ENCODE measurements at regions not wholly inside any gene's neighbourhood (a gene's known extent, or its start where the extent isn't known, plus 50 kb on each side); places are given as distances from the start of the nearest gene placed in this dataset.

DNA sequence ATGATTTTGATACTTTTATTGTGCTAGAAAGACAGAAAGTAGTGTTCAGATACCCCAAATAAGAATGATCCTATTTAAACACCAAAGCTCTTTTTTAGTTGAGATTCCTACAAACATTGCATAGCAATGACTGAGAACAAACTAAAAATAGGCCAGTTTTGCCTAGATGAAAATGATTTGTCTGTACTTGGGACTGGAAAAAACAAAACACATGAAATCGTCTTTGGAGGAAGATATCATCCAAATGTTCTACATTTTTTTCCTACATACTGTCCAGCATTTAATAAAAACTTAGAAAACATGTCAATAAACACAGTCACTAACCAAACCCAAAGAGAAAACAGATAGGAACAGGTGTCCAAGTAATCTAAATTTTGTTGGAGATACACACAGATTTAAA lies 111.6 kb upstream of the MEOX2 start:
- H3K4me2 ChIP-seq (ENCODE audit: low read length): no peak overlapping the region

GRCh38 chr7:15795393-15795792 lies 108.9 kb upstream of the MEOX2 start:
- Histone ChIP-seq H3K4me2 (ENCODE audit: low read length) (no peak overlapping the region), H3F3A (ENCODE audit: control insufficient read depth, insufficient read depth) (no peaks in the 10 kb centered on the region), H3K4me3 (ENCODE audit: low read length) (no peak overlapping the region), H3K27ac (ENCODE audit: low read depth, low read length) (no peak overlapping the region), H3K27me3 (ENCODE audit: control insufficient read depth, low read length) (no peaks in the 10 kb centered on the region), H3K4me1 (ENCODE audit: control insufficient read depth, low read length) (no peaks in the 10 kb centered on the region), H3K9me2 (replicated peaks; ENCODE audit: control insufficient read depth, low read length) (no peaks in the 10 kb centered on the region), H3K9me3 (ENCODE audit: control insufficient read depth, insufficient read depth, low read length) (0 out of 2 replicates have a peak, but pooled peaks cover 2% of the 10 kb centered on the region), H4K20me1 (ENCODE audit: control insufficient read depth, insufficient read depth, low read depth, low read length) (no peaks in the 10 kb centered on the region), H3K36me3 (ENCODE audit: control insufficient read depth, low read length) (no peaks in the 10 kb centered on the region), H3K79me2 (ENCODE audit: control insufficient read depth, low read length) (no peaks in the 10 kb centered on the region)
- TF ChIP-seq, protein P1, sequence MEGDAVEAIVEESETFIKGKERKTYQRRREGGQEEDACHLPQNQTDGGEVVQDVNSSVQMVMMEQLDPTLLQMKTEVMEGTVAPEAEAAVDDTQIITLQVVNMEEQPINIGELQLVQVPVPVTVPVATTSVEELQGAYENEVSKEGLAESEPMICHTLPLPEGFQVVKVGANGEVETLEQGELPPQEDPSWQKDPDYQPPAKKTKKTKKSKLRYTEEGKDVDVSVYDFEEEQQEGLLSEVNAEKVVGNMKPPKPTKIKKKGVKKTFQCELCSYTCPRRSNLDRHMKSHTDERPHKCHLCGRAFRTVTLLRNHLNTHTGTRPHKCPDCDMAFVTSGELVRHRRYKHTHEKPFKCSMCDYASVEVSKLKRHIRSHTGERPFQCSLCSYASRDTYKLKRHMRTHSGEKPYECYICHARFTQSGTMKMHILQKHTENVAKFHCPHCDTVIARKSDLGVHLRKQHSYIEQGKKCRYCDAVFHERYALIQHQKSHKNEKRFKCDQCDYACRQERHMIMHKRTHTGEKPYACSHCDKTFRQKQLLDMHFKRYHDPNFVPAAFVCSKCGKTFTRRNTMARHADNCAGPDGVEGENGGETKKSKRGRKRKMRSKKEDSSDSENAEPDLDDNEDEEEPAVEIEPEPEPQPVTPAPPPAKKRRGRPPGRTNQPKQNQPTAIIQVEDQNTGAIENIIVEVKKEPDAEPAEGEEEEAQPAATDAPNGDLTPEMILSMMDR (IDR thresholded peaks at IDR 0.05; ENCODE audit: low read depth, low read length, poor library complexity, severe bottlenecking): no peak
- no peak for TF ChIP-seq EZH2phosphoT487 (IDR thresholded peaks at IDR 0.05; ENCODE audit: borderline replicate concordance, low read length)

More for the DNA sequence above, 111.6 kb upstream of the MEOX2 start:
- no peak for TF ChIP-seq EZH2phosphoT487 (IDR thresholded peaks at IDR 0.05; ENCODE audit: borderline replicate concordance, low read length)
- TF ChIP-seq, protein P1 (IDR thresholded peaks at IDR 0.05; ENCODE audit: low read depth, low read length, poor library complexity, severe bottlenecking): no peak
- Histone ChIP-seq H4K20me1 (ENCODE audit: control insufficient read depth, insufficient read depth, low read depth, low read length) (no peaks in the 10 kb centered on the region), H3K9me3 (ENCODE audit: control insufficient read depth, insufficient read depth, low read length) (0 out of 2 replicates have a peak, but pooled peaks cover 2% of the 10 kb centered on the region), H3K36me3 (ENCODE audit: control insufficient read depth, low read length) (no peaks in the 10 kb centered on the region), H3K4me1 (ENCODE audit: control insufficient read depth, low read length) (no peaks in the 10 kb centered on the region), H3K9me2 (replicated peaks; ENCODE audit: control insufficient read depth, low read length) (no peaks in the 10 kb centered on the region), H3K4me3 (ENCODE audit: low read length) (no peak overlapping the region), H3K27me3 (ENCODE audit: control insufficient read depth, low read length) (no peaks in the 10 kb centered on the region), H3K79me2 (ENCODE audit: control insufficient read depth, low read length) (no peaks in the 10 kb centered on the region), H3K27ac (ENCODE audit: low read depth, low read length) (no peak overlapping the region), H3F3A (ENCODE audit: control insufficient read depth, insufficient read depth) (no peaks in the 10 kb centered on the region)

DNA sequence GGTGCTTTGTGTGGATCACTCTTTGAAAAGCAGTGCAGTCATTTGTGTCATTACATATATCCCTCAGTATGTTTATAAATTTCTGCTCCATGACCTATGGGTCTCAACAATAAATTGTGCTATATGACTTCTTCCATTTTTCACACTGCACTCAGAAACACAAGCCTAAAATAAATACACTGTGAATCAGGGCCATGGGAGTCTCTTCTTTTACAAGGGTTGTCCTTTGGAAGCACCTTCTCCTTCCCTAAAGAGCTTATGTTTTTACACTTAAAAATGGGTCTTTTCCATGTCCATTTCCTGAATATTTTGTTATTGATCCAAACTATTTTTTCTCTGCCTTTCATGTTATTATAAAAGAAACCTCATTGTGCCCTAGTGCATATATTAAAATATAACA lies 108.3 kb upstream of the MEOX2 start:
- Histone ChIP-seq H3K9me2 (replicated peaks; ENCODE audit: control insufficient read depth, low read length) (no peaks in the 10 kb centered on the region), H3K4me3 (ENCODE audit: low read length) (no peak overlapping the region), H3K36me3 (ENCODE audit: control insufficient read depth, low read length) (no peaks in the 10 kb centered on the region), H3K27me3 (ENCODE audit: control insufficient read depth, low read length) (no peaks in the 10 kb centered on the region), H3F3A (ENCODE audit: control insufficient read depth, insufficient read depth) (no peaks in the 10 kb centered on the region), H3K79me2 (ENCODE audit: control insufficient read depth, low read length) (no peaks in the 10 kb centered on the region), H3K27ac (ENCODE audit: low read depth, low read length) (no peak overlapping the region), H3K4me2 (ENCODE audit: low read length) (no peak overlapping the region), H3K9me3 (ENCODE audit: control insufficient read depth, insufficient read depth, low read length) (0 out of 2 replicates have a peak, but pooled peaks cover 2% of the 10 kb centered on the region), H4K20me1 (ENCODE audit: control insufficient read depth, insufficient read depth, low read depth, low read length) (no peaks in the 10 kb centered on the region), H3K4me1 (ENCODE audit: control insufficient read depth, low read length) (no peaks in the 10 kb centered on the region)
- TF ChIP-seq, protein P1 (IDR thresholded peaks at IDR 0.05; ENCODE audit: low read depth, low read length, poor library complexity, severe bottlenecking): no peak
- TF ChIP-seq EZH2phosphoT487 (IDR thresholded peaks at IDR 0.05; ENCODE audit: borderline replicate concordance, low read length): no peak

DNA sequence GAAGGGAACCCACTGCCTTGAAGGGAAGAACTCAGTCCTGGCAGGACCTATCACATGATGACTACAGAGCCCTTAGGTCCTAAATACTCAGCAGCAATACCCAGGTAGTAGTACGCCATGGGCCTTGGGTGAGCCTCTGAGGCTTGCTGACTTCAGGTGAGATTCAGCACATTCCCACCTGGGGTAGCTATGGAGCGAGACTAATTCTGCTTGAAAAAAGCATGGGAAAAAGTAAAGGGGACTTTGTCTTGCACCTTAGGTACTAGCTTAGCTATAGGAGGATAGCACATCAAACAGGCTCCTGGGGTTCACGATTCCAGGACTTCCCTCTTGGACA lies 98.2 kb upstream of the MEOX2 start:
- Histone ChIP-seq H4K20me1 (ENCODE audit: control insufficient read depth, insufficient read depth, low read depth, low read length) (no peaks in the 10 kb centered on the region), H3K4me2 (ENCODE audit: low read length) (no peak overlapping the region), H3K27ac (ENCODE audit: low read depth, low read length) (no peak overlapping the region), H3K4me1 (ENCODE audit: control insufficient read depth, low read length) (no peaks in the 10 kb centered on the region), H3F3A (ENCODE audit: control insufficient read depth, insufficient read depth) (no peaks in the 10 kb centered on the region), H3K9me3 (ENCODE audit: control insufficient read depth, insufficient read depth, low read length) (no peaks in the 10 kb centered on the region), H3K79me2 (ENCODE audit: control insufficient read depth, low read length) (no peaks in the 10 kb centered on the region), H3K27me3 (ENCODE audit: control insufficient read depth, low read length) (no peaks in the 10 kb centered on the region), H3K9me2 (replicated peaks; ENCODE audit: control insufficient read depth, low read length) (no peaks in the 10 kb centered on the region), H3K36me3 (ENCODE audit: control insufficient read depth, low read length) (no peaks in the 10 kb centered on the region), H3K4me3 (ENCODE audit: low read length) (no peak overlapping the region)
- TF ChIP-seq, protein P1 (IDR thresholded peaks at IDR 0.05; ENCODE audit: low read depth, low read length, poor library complexity, severe bottlenecking): no peak
- TF ChIP-seq EZH2phosphoT487 (IDR thresholded peaks at IDR 0.05; ENCODE audit: borderline replicate concordance, low read length): no peak

All from DOHH2 (cell line).